Parathyroid adenoma (tissue), 2 donors: ENCODE measurements at regions not wholly inside any gene's neighbourhood (a gene's known extent, or its start where the extent isn't known, plus 50 kb on each side); places are given as distances from the start of the nearest gene placed in this dataset.

Source experiments
- H2AFZ ChIP-seq: fragments of 300-600 bp; sonication (generic); one replicate; pipeline ENCODE4 v1.7.0; 2017; ENCODE audit warnings: antibody characterized with exemption, mild to moderate bottlenecking
- H3K27ac ChIP-seq: fragments of 300-600 bp; sonication (generic); one replicate; pipeline ENCODE4 v1.7.0; 2017
- H3K27me3 ChIP-seq: fragments of 300-600 bp; sonication (generic); one replicate; pipeline ENCODE4 v1.7.0; 2017; ENCODE audit warnings: low read length; ENCODE audit not compliant: control insufficient read depth, insufficient read depth
- H3K36me3 ChIP-seq: fragments of 300-600 bp; sonication (generic); one replicate; pipeline ENCODE4 v1.7.0; 2017; ENCODE audit warnings: low read length; ENCODE audit not compliant: control insufficient read depth, insufficient read depth
- H3K4me1 ChIP-seq: fragments of 300-600 bp; sonication (generic); one replicate; pipeline ENCODE4 v1.7.0; 2017; ENCODE audit warnings: control low read depth
- H3K4me2 ChIP-seq: fragments of 300-600 bp; sonication (generic); one replicate; pipeline ENCODE4 v1.7.0; 2017; ENCODE audit warnings: low read length
- H3K4me3 ChIP-seq: fragments of 300-600 bp; sonication (generic); one replicate; pipeline ENCODE4 v1.7.0; 2017; ENCODE audit warnings: low read depth, low read length
- H3K79me2 ChIP-seq: fragments of 300-600 bp; sonication (generic); one replicate; pipeline ENCODE4 v1.7.0; 2017; ENCODE audit warnings: control low read depth
- H3K9ac ChIP-seq: fragments of 300-600 bp; sonication (generic); one replicate; pipeline ENCODE4 v1.7.0; 2017; ENCODE audit warnings: mild to moderate bottlenecking
- H3K9me3 ChIP-seq: fragments of 300-600 bp; sonication (generic); one replicate; pipeline ENCODE4 v1.7.0; 2017; ENCODE audit warnings: low read length; ENCODE audit not compliant: control insufficient read depth
- TF ChIP-seq, protein P1 (sequence below): fragments of 300-600 bp; sonication (generic); IDR thresholded peaks from one replicate; pipeline ENCODE4 v1.7.0; 2017; ENCODE audit warnings: antibody characterized with exemption, mild to moderate bottlenecking
- donor health status: primary hyperparathyroidism.

DNA sequence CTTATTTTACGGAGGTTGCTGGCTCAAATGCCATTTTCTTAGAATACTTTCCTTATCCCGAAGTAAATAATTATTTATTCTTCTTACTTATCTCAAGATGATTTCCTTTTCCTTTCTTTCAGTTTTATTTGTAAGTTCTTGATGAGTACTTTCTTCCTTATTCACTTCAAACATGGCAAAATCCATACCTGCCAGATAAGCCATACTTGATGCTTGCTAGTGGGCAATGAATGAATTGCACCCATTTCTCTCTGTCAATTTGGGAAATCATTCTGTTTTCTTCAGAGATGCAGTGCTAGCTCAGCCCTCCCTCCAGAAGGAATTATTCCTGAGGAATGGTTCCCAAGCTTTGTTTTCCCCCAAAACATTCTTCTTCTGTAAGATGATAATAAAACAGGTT is 598.3 kb downstream of the SPRY1 start:
- Histone ChIP-seq H2AFZ (no peak overlapping the region), H3K79me2 (no peaks in the 10 kb centered on the region), H3K9me3 (no peaks in the 10 kb centered on the region), H3K27ac (no peak overlapping the region), H3K9ac (no peak overlapping the region), H3K4me1 (no peaks in the 10 kb centered on the region), H3K4me3 (no peak overlapping the region), H3K4me2 (no peak overlapping the region), H3K27me3 (no peaks in the 10 kb centered on the region), H3K36me3 (no peaks in the 10 kb centered on the region)
- TF ChIP-seq, protein P1, sequence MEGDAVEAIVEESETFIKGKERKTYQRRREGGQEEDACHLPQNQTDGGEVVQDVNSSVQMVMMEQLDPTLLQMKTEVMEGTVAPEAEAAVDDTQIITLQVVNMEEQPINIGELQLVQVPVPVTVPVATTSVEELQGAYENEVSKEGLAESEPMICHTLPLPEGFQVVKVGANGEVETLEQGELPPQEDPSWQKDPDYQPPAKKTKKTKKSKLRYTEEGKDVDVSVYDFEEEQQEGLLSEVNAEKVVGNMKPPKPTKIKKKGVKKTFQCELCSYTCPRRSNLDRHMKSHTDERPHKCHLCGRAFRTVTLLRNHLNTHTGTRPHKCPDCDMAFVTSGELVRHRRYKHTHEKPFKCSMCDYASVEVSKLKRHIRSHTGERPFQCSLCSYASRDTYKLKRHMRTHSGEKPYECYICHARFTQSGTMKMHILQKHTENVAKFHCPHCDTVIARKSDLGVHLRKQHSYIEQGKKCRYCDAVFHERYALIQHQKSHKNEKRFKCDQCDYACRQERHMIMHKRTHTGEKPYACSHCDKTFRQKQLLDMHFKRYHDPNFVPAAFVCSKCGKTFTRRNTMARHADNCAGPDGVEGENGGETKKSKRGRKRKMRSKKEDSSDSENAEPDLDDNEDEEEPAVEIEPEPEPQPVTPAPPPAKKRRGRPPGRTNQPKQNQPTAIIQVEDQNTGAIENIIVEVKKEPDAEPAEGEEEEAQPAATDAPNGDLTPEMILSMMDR: no peak

DNA sequence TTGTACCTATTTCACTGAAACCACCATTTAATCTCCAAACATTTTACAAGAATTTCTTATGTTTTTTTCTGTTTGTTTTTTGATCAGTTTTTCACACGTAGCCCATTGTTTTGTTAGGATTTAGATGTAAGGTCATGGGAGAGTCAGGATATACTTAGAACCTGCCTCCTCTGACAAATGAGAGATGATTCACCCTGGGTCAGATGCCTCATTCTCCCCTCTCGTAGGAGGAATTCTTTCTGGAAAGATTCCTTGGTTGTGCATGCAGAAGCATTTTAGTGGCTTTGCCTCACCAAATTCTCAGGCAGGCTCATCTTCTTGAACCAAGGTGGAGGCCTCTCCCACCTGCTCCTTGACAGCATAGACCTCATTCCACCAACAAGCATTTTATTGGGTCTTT is 599.3 kb downstream of the SPRY1 start:
- H3K36me3 ChIP-seq: no peaks in the 10 kb centered on the region
- H3K4me3 ChIP-seq: no peak overlapping the region
- H3K9me3 ChIP-seq: no peaks in the 10 kb centered on the region
- TF ChIP-seq, protein P1: no peak
- H3K4me1 ChIP-seq: no peaks in the 10 kb centered on the region
- H3K9ac ChIP-seq: no peak overlapping the region
- no peak overlapping the region for H3K27ac ChIP-seq
- H3K27me3 ChIP-seq: no peaks in the 10 kb centered on the region
- H3K79me2 ChIP-seq: no peaks in the 10 kb centered on the region
- no peak overlapping the region for H2AFZ ChIP-seq
- H3K4me2 ChIP-seq: no peak overlapping the region

DNA sequence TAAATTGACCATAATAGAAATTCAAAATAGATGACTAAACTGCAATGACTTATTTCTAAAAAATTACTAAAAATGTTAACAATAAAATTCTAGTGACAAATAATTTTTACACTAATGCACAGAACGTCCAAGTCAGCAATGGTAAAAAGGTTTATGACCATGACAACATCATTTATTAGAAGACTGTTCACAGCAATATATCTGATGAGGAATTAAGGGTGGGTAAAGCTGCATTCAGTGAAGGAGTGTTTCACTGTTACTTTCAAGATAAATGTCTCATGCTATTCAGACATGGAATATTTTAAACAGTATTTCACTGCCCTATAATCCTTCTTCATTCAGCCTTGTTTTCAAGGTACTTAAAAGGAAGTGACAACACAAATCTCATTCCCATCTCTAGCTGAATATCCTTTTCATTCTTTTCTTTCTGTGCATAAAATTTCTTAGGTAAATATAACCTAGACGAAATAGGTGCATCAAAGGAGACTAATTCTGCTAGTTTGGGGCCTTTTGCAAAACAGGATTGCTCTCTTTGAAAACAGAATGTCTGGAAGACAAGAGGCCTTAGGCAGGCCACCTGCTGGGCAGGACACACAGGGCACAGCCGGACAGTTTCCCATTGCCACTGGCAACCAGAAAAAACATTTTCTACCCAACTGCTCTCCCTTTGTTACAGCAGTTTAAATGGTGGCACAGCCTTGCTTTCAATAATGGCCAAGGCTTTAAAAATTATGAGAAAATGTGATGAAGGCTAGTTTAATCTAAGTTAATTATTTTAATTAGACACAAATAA is 600.3 kb downstream of the SPRY1 start:
- no peak overlapping the region for H3K27ac ChIP-seq
- H3K79me2 ChIP-seq: no peaks in the 10 kb centered on the region
- no peak overlapping the region for H3K4me3 ChIP-seq
- TF ChIP-seq, protein P1: peak; percentile 11
- H3K36me3 ChIP-seq: no peaks in the 10 kb centered on the region
- no peak overlapping the region for H3K9ac ChIP-seq
- no peaks in the 10 kb centered on the region for H3K4me1 ChIP-seq
- H3K27me3 ChIP-seq: no peaks in the 10 kb centered on the region
- no peaks in the 10 kb centered on the region for H3K9me3 ChIP-seq
- H3K4me2 ChIP-seq: no peak overlapping the region
- H2AFZ ChIP-seq: no peak overlapping the region

DNA sequence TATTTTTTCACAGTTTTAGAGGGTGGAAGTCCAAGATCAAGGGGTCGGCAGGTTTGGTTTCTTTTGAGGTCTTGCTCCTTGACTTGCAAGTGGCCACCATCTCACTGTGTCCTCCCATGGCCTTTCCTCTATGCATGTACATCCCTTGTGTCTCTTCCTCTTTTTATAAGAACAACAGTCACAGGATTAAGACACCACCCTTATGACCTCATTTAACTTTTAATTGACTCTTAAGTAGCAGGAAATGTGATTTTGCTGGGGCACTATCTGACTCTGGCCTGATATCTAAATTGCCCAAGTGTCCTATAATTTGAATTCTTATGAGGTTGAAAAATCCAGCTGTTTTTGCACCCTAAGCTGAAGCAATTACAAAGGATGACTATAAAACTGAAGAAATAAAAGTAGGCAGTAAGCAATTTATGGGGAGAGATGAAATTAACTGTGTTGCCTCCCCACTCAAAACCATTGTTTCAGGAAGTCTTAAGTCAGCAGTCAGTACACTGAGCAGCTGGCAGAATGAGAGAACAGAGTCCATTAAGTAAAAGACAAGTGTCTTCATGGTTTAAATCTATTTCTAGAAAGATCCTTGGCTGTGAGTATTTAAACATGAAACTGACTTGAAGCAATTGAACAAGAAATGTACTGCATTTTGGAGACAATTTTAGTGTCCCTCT is 601.3 kb downstream of the SPRY1 start:
- no peak overlapping the region for H3K9ac ChIP-seq
- no peak overlapping the region for H2AFZ ChIP-seq
- H3K9me3 ChIP-seq: no peaks in the 10 kb centered on the region
- H3K36me3 ChIP-seq: no peaks in the 10 kb centered on the region
- no peak overlapping the region for H3K27ac ChIP-seq
- no peak overlapping the region for H3K4me2 ChIP-seq
- no peaks in the 10 kb centered on the region for H3K27me3 ChIP-seq
- no peaks in the 10 kb centered on the region for H3K4me1 ChIP-seq
- TF ChIP-seq, protein P1: no peak
- H3K79me2 ChIP-seq: no peaks in the 10 kb centered on the region
- no peak overlapping the region for H3K4me3 ChIP-seq
